GM23248 (cell line): ENCODE measurements at regions not wholly inside any gene's neighbourhood (a gene's known extent, or its start where the extent isn't known, plus 50 kb on each side); places are given as distances from the start of the nearest gene placed in this dataset.

Source experiments
- EZH2 ChIP-seq: fragments of 200-600 bp; sonication (generic); IDR thresholded peaks from 2 replicates; pipeline ENCODE4 v1.6.1; 2018; ENCODE audit warnings: antibody characterized with exemption, mild to moderate bottlenecking; ENCODE audit not compliant: insufficient read depth, poor library complexity, severe bottlenecking
- EZH2phosphoT487 ChIP-seq: fragments of 200-600 bp; sonication (generic); IDR thresholded peaks from 2 replicates; pipeline ENCODE4 v1.6.1; 2018; ENCODE audit warnings: antibody characterized with exemption, moderate library complexity, mild to moderate bottlenecking, low read depth; ENCODE audit not compliant: insufficient read depth

DNA sequence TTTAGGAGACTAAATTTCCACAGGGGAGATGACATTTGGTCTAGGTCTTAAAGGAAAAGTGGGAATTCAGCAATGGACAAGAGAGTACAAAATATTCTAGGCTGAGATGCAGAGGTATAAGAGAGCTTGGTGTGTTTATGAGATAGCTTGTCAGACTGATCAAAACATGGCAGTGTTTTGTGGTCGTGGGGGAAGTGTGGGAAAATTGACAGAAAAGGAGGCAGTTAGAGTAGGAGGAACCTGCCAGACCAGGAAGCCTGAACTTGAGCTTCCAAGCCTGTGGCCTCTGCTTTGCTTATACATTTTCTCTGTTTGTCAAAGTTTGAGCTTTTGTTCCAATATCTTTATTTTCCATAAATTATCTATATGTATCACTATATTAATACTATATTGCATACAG lies 69.5 kb upstream of the MAP3K7 start:
- TF ChIP-seq EZH2 (no peak), EZH2phosphoT487 (no peak)
